GM18511 (cell line): ENCODE measurements at regions not wholly inside any gene's neighbourhood (a gene's known extent, or its start where the extent isn't known, plus 50 kb on each side); places are given as distances from the start of the nearest gene placed in this dataset.

Source experiments
- ATAC-seq: cut with Tn5 transposase; IDR thresholded peaks from one replicate; pipeline ENCODE4 v1.9.1; 2021; ENCODE audit warnings: mild to moderate bottlenecking, moderate library complexity; ENCODE audit not compliant: unreplicated experiment

DNA sequence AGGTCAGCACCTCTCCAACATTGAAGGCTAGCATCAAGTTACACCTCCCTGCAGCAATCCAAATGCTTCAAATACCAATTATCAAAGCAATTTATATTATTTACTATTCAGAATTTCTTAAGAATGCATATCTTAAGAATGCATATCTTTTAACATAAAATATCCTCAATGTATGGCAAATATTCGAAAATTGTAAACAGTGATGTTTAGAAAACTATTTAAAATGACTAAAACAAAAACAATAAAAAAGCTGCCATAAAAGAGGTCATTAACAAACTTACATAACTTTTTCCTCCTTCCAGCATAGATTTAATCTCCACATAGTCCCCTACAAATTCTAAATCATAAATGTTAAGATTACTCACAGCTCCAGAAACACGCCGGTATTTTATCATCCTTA is 85.1 kb upstream of the SOX6 start:
- ATAC-seq = no peak

DNA sequence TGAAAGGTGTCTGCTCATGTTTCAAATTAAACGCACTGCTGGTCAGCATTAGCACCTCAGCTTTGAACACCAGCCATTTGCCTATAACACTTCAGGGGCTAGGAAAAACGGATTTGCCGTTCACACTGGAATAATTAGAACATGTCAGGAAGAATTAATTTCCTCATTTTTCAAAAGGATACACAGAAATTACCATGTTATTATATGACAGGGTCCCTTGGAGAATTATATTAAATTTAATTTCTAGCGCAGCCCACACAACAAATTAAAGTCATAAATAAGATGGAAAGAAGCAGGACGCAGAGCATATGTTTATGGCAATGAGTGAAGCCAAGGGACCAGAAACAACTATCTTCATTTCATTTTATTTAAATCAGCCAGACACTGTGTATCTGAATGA is 83.8 kb upstream of the SOX6 start:
- ATAC-seq = no peak

DNA sequence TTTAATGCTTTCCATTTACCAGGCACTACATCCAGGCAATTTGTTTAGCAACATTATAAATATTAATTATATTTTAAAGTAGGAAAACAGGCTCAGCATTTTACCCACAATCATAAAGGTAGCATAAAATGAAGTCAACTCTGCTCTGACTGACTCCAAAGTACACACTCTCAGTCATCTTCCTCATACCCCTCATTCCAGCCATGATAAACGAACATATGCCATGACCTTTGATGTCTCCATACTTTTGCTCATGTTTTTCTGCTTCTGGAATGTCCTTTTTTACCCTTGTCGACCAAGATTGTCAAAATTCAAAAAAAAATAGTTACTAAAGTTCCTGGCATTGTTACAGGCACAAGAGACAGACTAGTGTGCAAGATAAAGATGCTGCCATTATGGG is 77.7 kb upstream of the SOX6 start:
- ATAC-seq = no peak

DNA sequence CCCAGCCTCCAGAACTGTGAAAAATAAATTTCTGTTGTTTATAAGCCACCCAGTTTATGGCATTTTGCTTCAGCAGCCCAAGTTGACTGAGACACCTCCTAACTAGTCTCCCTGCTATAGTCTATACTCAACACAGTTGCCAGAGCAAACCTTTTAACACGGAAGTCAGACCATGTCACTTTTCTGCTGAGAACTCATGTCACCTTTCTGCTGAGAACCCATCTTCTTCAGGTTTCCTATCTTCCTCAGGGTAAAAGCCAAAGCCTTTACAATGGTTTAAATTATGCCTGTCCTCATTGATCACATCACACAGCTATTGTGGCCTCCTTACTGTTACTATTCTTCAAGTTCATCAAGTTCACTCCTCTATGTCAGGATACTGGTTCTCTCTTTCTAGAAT is 74.3 kb upstream of the SOX6 start:
- ATAC-seq = no peak

DNA sequence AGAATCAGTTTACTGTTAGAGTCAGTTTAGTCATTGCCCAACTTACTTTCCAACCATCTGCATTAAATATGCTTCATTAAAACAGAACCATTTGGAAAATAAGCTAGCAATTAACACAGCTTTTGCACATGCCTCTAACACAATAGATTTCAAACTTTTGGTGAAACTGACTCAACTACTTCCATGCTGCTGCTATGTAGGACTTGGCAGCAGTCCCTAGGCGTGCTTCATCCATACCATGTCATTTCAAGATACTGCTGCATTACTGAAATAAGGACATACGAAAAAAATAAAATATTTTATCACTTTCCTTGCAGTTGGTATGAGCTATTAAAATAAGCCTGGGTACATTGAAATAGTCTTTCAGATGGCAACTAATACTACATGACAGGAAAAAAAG is 65.5 kb upstream of the SOX6 start:
- no peak for ATAC-seq

DNA sequence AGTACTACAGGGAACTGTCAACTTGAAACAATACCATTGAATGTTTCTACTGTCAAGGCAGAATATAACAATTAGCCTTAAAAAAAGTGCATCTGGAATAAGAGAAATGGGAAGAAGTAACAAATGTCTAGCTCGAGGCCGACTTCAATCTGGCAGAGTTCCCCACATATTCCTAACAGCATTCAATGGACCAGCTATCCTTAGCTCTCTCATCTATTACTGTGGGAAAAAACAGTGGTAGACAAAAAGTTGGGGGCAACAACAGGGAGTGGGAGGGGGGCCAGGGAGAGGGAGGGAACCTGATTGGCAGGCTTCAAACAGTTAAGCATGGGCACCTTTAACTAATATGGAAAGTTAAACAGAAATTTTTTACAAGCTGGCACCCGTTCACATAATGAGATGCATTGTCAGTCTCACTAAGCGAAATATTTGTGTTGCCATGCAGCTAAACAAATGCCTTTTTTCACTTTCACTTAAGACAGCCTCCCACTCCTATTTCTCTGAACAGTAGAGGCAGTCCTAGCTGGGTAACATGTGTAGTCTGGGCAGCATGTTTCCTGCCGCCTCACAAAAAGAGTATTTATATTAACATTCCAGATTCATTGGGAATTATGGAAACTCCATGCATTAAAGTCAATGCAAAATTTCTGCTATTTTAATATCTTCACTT is 62.2 kb upstream of the SOX6 start:
- no peak for ATAC-seq

DNA sequence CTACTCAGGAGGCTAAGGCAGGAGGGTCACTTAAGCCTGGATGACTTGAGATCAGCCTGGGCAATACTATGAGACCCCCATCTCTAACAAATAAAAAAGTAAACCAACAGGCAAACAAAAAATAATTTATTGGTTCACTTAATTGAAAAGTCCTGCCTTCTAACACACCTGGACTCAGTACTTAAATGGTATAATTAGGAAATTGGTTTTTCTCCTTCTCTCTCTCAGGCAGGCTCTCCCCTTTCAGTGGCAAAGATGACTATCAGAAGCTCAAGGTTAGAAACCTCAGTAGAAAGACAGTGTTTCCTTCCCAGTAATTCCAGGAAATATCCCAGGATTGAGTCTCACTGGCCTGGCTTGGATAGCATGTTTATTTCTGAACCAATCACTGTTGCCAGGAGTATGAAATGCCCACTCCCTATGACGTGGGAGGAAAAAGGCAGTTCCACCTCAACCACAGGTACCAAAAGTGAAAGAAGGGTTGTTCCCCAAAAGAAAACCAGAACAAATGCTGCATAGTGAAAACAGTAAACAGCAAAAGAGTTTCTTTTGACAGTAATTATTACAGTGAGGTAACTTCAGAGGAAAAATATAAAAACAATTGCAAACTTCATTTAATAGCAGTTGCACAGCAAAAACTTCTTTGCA is 56.3 kb upstream of the SOX6 start:
- peak; percentile 80 for ATAC-seq

DNA sequence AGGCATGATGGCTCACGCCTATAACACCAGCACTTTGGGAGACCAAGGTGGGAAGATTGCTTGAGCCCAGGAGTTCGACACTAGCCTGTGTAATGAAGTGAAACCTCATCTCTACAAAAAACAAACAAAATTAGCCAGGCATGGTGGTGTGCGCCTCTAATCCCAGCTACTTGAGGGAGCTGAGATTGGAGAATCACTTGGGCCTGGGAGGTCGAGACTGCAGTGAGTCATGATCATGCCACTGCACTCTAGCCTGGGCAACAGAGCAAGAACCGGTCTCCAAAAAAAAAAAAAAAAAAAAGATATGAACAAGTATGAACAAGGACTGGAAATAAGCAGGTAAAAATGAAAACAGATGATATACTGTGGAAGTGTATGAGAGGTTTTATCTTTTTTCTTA is 54.1 kb upstream of the SOX6 start:
- no peak for ATAC-seq

DNA sequence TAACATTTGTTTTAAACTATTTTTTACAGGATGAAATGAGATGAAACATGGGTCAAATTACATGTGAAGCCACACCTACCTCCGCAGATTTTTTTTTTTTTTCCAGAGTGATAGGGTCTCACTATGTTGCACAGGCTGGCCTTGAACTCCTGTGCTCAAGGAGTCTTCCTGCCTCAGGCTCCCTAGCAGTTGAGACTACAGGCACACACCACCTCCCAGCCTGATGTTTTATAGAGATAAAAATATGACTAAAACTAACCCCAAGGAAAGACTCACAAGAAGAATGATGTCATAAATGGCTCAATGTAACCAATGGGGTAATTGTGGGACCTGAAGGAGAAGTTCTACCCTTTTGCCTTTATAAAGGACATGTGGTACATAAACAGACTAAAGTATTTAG is 52.3 kb upstream of the SOX6 start:
- no peak for ATAC-seq

DNA sequence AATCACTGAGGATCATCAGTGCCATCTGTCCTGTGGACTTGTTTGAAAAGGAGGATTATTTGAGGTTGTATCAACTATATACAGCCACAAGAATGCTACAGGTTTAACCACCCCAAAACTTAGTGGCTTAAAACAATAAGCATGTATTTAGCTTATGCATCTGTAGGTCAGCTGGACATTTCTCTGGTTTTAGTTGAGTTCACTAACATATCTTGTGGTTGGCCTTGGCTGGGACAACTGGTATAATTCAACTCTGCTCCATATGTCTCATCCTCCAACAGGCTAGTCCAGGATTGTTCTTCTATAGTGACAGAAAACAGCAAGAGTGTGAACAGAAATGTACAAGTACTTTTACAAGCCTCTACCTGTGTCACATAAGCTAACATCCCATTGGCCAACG is 49.9 kb upstream of the SOX6 start:
- no peak for ATAC-seq
